ENCODE measurements at regions not wholly inside any gene's neighbourhood (a gene's known extent, or its start where the extent isn't known, plus 50 kb on each side); places are given as distances from the start of the nearest gene placed in this dataset.
"Not testable (repeated sequence)": the region's sequence is repeated elsewhere in the genome, so short reads cannot be mapped to it uniquely, and the experiment has no call there.

DNA sequence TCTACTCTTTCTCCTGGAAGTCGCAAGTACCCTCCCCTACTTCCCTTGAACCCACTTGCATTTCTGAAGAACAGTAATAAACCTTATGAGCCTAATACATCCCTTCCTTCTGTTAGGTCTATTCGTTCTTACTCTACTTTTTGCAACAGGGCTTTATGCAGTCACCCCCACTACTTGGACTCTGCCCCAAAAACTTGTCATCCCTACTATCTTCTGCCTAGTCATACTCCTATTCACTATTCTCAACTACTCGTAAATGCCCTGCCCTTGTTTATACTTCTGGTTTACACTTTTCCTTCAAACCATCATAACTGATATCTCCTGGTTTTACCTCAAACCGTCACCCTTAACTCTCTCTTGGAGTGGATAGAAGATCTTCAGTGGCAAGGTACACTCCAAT lies 55.2 kb upstream of the SLIT2 start:
- Mint-ChIP-seq H3K9me3 (no peaks in the 10 kb centered on the region), H3K27ac (no peak overlapping the region), H3K4me1 (no peaks in the 10 kb centered on the region), H3K4me3 (no peak overlapping the region), H3K36me3 (no peaks in the 10 kb centered on the region), H3K27me3 (no peaks in the 10 kb centered on the region)
- no peak for ATAC-seq (replicated peaks)
- DNase-seq: no peak

DNA sequence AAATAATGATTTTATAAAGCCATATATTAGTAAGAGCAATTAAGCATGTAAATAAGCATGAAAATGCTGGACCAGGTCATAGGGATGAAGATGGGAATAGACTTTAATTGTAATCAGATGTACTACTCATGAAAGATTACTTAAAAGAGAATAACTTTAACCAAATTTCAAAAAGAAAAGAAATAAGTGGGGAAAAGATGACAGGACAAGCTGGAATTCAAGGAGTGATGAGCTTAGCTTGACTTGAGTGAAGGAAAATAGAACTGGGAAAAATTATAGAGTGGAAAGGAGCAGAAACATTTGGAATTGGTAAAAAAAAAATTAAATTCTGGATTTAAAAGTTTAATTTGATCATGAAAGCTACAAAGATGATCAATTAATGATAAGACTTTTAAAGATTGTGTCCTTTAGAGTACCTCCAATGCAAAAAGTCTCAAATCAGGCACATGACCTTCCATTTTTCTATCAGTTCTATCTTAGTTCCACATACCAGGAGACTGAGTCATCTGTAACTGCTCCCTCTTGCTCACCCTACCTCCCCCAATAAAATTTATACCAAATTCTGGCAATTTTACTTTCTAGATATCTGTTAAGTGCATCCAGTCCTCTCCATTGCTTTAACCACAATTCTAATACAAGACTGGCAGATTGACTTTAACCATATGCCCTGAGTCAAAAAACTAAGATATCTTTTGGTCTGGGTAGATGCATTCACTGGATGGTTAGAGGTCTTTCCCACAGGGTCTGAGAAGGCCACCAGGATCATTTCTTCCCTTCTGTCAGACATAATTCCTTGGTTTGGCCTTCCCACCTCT lies 56.4 kb upstream of the SLIT2 start:
- Mint-ChIP-seq H3K36me3 (no peaks in the 10 kb centered on the region), H3K4me1 (no peaks in the 10 kb centered on the region), H3K9me3 (no peaks in the 10 kb centered on the region), H3K27ac (no peak overlapping the region), H3K4me3 (no peak overlapping the region), H3K27me3 (no peaks in the 10 kb centered on the region)
- ATAC-seq (replicated peaks): no peak
- DNase-seq: no peak

- ATAC-seq (replicated peaks) (no peak), DNase-seq (no peak)
- Mint-ChIP-seq H3K36me3 (no peaks in the 10 kb centered on the region), H3K27ac (no peak overlapping the region), H3K4me3 (no peak overlapping the region), H3K27me3 (no peaks in the 10 kb centered on the region), H3K9me3 (peaks cover 3 to 4% of the 10 kb centered on the region in 2 donors), H3K4me1 (no peaks in the 10 kb centered on the region)
Observed at GRCh38 chr4:20194123-20195013, 57.3 kb upstream of the SLIT2 start.

GRCh38 chr4:20193141-20193936 lies 58.4 kb upstream of the SLIT2 start:
- ATAC-seq (replicated peaks): no peak
- DNase-seq: no peak
- H3K4me3 Mint-ChIP-seq: no peak overlapping the region

GRCh38 chr4:20192736-20193135 lies 59.0 kb upstream of the SLIT2 start:
- Mint-ChIP-seq H3K27ac (no peak overlapping the region), H3K27me3 (no peaks in the 10 kb centered on the region), H3K9me3 (peaks cover 3 to 4% of the 10 kb centered on the region in 2 donors), H3K36me3 (no peaks in the 10 kb centered on the region), H3K4me1 (no peaks in the 10 kb centered on the region), H3K4me3 (no peak overlapping the region)
- no peak for ATAC-seq (replicated peaks)
- DNase-seq: no peak

More at GRCh38 chr4:20193141-20193936, 58.4 kb upstream of the SLIT2 start:
- no peaks in the 10 kb centered on the region for H3K36me3 Mint-ChIP-seq
- no peak overlapping the region for H3K27ac Mint-ChIP-seq
- no peaks in the 10 kb centered on the region for H3K4me1 Mint-ChIP-seq
- H3K9me3 Mint-ChIP-seq: peaks cover 3 to 4% of the 10 kb centered on the region in 2 donors
- no peaks in the 10 kb centered on the region for H3K27me3 Mint-ChIP-seq

- Mint-ChIP-seq H3K27ac (no peak overlapping the region), H3K4me3 (no peak overlapping the region), H3K36me3 (no peaks in the 10 kb centered on the region), H3K4me1 (no peaks in the 10 kb centered on the region), H3K27me3 (no peaks in the 10 kb centered on the region), H3K9me3 (peaks cover 9 to 13% of the 10 kb centered on the region in 2 donors)
- no peak for DNase-seq
- ATAC-seq (replicated peaks): no peak
Observed at GRCh38 chr4:20185103-20185502, 66.6 kb upstream of the SLIT2 start.

GRCh38 chr4:20183131-20183530 lies 68.6 kb upstream of the SLIT2 start:
- not testable (repeated sequence) for H3K27me3 Mint-ChIP-seq; DNase-seq; H3K27ac Mint-ChIP-seq; H3K4me3 Mint-ChIP-seq; H3K9me3 Mint-ChIP-seq; H3K36me3 Mint-ChIP-seq; ATAC-seq (replicated peaks); H3K4me1 Mint-ChIP-seq

DNA sequence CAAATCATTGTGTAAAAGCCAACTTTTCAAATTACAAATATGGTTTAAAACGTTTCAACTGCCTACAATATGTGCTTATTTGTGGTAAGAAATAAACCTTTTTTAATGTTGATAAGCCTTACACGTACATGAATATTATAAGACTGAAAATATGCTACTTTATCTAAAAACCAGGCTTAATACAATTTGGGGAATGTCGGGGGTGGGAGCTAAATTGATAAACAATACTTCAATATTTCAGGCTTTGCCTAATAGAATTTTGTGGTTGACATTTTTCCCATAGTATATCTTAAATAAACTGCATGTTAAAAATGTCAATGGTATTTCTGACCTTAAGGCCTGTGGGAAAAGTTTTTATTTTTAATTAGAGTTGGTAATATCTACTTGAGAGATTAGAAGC lies 69.8 kb upstream of the SLIT2 start:
- no peaks in the 10 kb centered on the region for H3K27me3 Mint-ChIP-seq
- H3K4me1 Mint-ChIP-seq: no peaks in the 10 kb centered on the region
- H3K36me3 Mint-ChIP-seq: no peaks in the 10 kb centered on the region
- no peak overlapping the region for H3K27ac Mint-ChIP-seq
- ATAC-seq (replicated peaks): no peak
- DNase-seq: no peak
- H3K9me3 Mint-ChIP-seq: peaks cover 6 to 9% of the 10 kb centered on the region in 2 donors
- H3K4me3 Mint-ChIP-seq: no peak overlapping the region

DNA sequence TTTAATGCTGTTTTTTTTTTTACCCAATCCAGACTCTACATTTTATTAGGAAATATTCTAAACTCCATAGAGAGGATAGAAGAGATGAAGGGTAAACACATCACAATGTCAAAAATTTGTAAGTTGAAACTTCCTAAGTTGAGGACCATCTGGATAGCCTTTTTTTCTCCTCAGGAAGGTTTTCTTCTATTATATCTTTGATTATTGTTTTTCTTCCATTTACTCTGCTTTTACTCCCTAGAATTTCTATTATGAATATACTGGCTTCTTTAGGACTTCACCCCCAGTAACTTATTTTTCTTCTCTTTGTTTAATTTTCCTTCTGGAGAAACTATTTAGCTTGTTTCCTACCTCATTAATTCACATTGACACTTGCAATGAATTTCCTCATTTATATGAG lies 71.2 kb upstream of the SLIT2 start:
- Mint-ChIP-seq H3K4me3 (no peak overlapping the region), H3K9me3 (peaks cover 12 to 16% of the 10 kb centered on the region in 2 donors), H3K27me3 (no peaks in the 10 kb centered on the region), H3K27ac (no peak overlapping the region), H3K4me1 (no peaks in the 10 kb centered on the region), H3K36me3 (no peaks in the 10 kb centered on the region)
- ATAC-seq (replicated peaks) (no peak), DNase-seq (no peak)

- DNase-seq (no peak), ATAC-seq (replicated peaks) (no peak)
- H3K27me3 Mint-ChIP-seq: no peaks in the 10 kb centered on the region
- H3K9me3 Mint-ChIP-seq: peaks cover 10 to 11% of the 10 kb centered on the region in 2 donors
- no peaks in the 10 kb centered on the region for H3K36me3 Mint-ChIP-seq
- H3K4me3 Mint-ChIP-seq: no peak overlapping the region
- no peaks in the 10 kb centered on the region for H3K4me1 Mint-ChIP-seq
- H3K27ac Mint-ChIP-seq: no peak overlapping the region
Observed at GRCh38 chr4:20178902-20179576, 72.7 kb upstream of the SLIT2 start.

GRCh38 chr4:20176881-20177280 lies 74.8 kb upstream of the SLIT2 start:
- no peak overlapping the region for H3K4me3 Mint-ChIP-seq
- H3K27ac Mint-ChIP-seq: no peak overlapping the region
- no peaks in the 10 kb centered on the region for H3K4me1 Mint-ChIP-seq
- no peak for ATAC-seq (replicated peaks)
- DNase-seq: no peak
- no peaks in the 10 kb centered on the region for H3K36me3 Mint-ChIP-seq
- H3K9me3 Mint-ChIP-seq: peaks cover 7 to 8% of the 10 kb centered on the region in 2 donors
- no peaks in the 10 kb centered on the region for H3K27me3 Mint-ChIP-seq

DNA sequence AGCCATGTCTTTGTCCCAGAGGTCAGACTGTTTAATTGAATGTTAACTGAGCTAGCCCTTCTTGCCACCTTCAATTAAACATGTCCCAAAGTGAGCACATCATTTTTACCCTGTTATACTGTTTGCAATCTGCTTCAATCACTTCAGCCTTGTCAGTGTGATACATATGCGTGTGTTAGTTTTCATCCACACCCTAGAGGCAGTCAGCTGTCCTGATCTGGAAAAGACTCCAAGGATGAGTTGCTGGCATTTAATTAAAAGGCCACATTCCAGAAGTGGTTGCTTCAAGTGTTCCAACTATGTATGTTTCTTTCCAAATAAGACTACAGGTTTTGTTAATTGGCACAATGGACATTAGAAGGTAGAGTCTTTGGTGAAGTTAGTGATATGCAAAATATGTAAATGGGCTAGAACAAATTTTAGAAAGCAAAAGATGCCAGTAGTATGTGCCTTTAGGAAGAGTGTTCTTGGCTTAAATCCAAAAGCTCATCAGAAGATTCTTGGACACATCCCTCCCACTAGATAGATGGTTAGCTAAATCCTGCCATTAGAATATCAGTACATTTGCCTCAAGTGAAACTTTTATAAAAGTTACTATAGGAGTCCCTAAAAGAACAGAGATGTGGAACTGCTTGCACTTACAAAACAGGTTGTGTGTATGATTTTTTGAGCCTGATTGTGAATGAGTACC lies 79.5 kb upstream of the SLIT2 start:
- DNase-seq (no peak), ATAC-seq (replicated peaks) (no peak)
- no peaks in the 10 kb centered on the region for H3K27me3 Mint-ChIP-seq
- no peak overlapping the region for H3K27ac Mint-ChIP-seq
- H3K4me1 Mint-ChIP-seq: no peaks in the 10 kb centered on the region
- H3K9me3 Mint-ChIP-seq: peaks cover 7% of the 10 kb centered on the region in 2 donors
- H3K4me3 Mint-ChIP-seq: no peak overlapping the region
- H3K36me3 Mint-ChIP-seq: no peaks in the 10 kb centered on the region

- Mint-ChIP-seq H3K27me3 (no peaks in the 10 kb centered on the region), H3K9me3 (peaks cover 0 to 1% of the 10 kb centered on the region in 2 donors), H3K27ac (no peak overlapping the region), H3K36me3 (no peaks in the 10 kb centered on the region), H3K4me3 (no peak overlapping the region), H3K4me1 (no peaks in the 10 kb centered on the region)
- DNase-seq: no peak
- no peak for ATAC-seq (replicated peaks)
Observed at GRCh38 chr4:20166544-20166943, 85.2 kb upstream of the SLIT2 start.

Measured in stimulated activated naive B cell treated with anti-CD40 and anti-IgM and Interleukin-4, amounts not matched to agents 10 μg/mL and 1 μg/mL and 100 μg/mL, for 72 hours (primary cell).